Heart right ventricle (tissue), 16 donors: ENCODE measurements at regions not wholly inside any gene's neighbourhood (a gene's known extent, or its start where the extent isn't known, plus 50 kb on each side); places are given as distances from the start of the nearest gene placed in this dataset.
"Not testable (repeated sequence)": the region's sequence is repeated elsewhere in the genome, so short reads cannot be mapped to it uniquely, and the experiment has no call there.

Source experiments
- ATAC-seq, 8 donors: fragments of 200-7000 bp; cut with Tn5 transposase; one replicate each; pipeline ENCODE4 v1.9.1; 2020; ENCODE audit warnings: mild to moderate bottlenecking in 8 of 8, moderate library complexity in 8 of 8, moderate number of reproducible peaks in 1 of 8
- DNase-seq, 2 donors: peaks; one replicate each; pipeline ENCODE4 v3.0.0-alpha.2; 2020
- H3K27ac ChIP-seq, 10 donors: fragments of 200-600 bp; sonication (generic) in 2 of 10; one replicate each; pipeline versions ENCODE4 v1.5.0 to v1.8.0; 2020 to 2022; ENCODE audit warnings: mild to moderate bottlenecking in 3 of 10
- H3K27me3 ChIP-seq, 7 donors: fragments of 200-600 bp; one replicate each; pipeline ENCODE4 v1.8.0; 2021 to 2022; ENCODE audit warnings: mild to moderate bottlenecking in 2 of 7
- H3K36me3 ChIP-seq, 9 donors: fragments of 200-600 bp; sonication (generic) in 1 of 9; one replicate each; pipeline versions ENCODE4 v1.5.0 to v1.8.0; 2020 to 2022; ENCODE audit warnings: mild to moderate bottlenecking in 2 of 9
- H3K4me1 ChIP-seq, 9 donors: fragments of 200-600 bp; sonication (generic) in 1 of 9; one replicate each; pipeline versions ENCODE4 v1.5.0 to v1.8.0; 2020 to 2022; ENCODE audit warnings: mild to moderate bottlenecking in 4 of 9
- H3K4me3 ChIP-seq, 10 donors: fragments of 200-600 bp; sonication (generic) in 2 of 10; one replicate each; pipeline versions ENCODE4 v1.5.0 to v1.8.0; 2020 to 2022; ENCODE audit warnings: mild to moderate bottlenecking in 7 of 10, moderate library complexity in 2 of 10
- H3K9me3 ChIP-seq, 11 donors: fragments of 200-600 bp in 10 of 11; sonication (generic) in 2 of 11; one replicate each; pipeline versions ENCODE4 v1.5.0 to v1.8.0; 2013 to 2022; ENCODE audit warnings: mild to moderate bottlenecking in 2 of 11, control low read depth in 1 of 11, moderate library complexity in 1 of 11
- CTCF ChIP-seq, 9 donors: fragments of 200-600 bp; sonication (generic) in 2 of 9; IDR thresholded peaks; one replicate each; pipeline versions ENCODE4 v1.5.0 to v1.8.0; 2021 to 2022; ENCODE audit warnings: antibody characterized with exemption in 9 of 9, mild to moderate bottlenecking in 5 of 9, moderate library complexity in 1 of 9
- WGBS, 2 donors: extraction: QIAGEN DNeasy Blood & Tissue Kit; methylation state at CpG; one replicate each; pipeline ENCODE4 v1.1.7; 2013; ENCODE audit warnings: inconsistent platforms in 1 of 2; 5-methylcytosine and 5-hydroxymethylcytosine counted together
- intact Hi-C, 10 donors: fragments of 100-400 bp; cut with DNase I; formaldehyde crosslinking; loops; one replicate each; pipeline versions ENCODE4 v1.11.1 to v1.14.2; 2022
- donor health status: Arrhythmogenic right ventricular cardiomyopathy.
- donor health status: ischemic (EF 13 %, LVEDD 7.1; RV severe dilation, severe dysfunction).
- donor health status: healthy with polysubstance abuse.
- donor health status: DM: no; HTN: yes; CAD: no.
- donor health status: DM: no; HTN: no; CAD: no.
- donor health status: ischemic (EF 25% LVEDD 6.9; RV normal size, moderate dysfunction).
- donor health status: ischemic (EF 25% LVEDD 5.7; RV mildly dilated, moderate dysfunction).
- donor health status: healthy.
- donor health status: DM: yes; HTN: yes; CAD: no.
- donor health status: Ischemic cardiomyopathy.
- donor health status: ischemic (EF 35%, LVEDD 5.7; RV mildly dilated, moderate dysfunction).
- donor health status: nonischemic (EF 11% LVEDD 7.7; RV severe dilation, severe dysfunction).
- donor health status: DM: yes; HTN: yes; CAD: no.
- donor health status: PGD.
- donor health status: ischemic (EF 29% LVEDD 5.4; RV normal size, mild dysfunction).
- donor health status: nonischemic (EF 23%, LVEDD 6.1; RV moderate dilation, normal function).

- H3K27me3 ChIP-seq, result peaks cover 0 to 9% (median 0%) of the 10 kb centered on the region in 7 donors
- 94 to 95% methylated on average over 10 of the region's 10 CpGs for WGBS, 2 donors
- no peak overlapping the region for H3K4me3 ChIP-seq
- H3K36me3 ChIP-seq, result peaks cover 0 to 42% (median 5%) of the 10 kb centered on the region in 9 donors
- intact Hi-C loops, result no loop called here
- peak in 1 of 8 donors; percentile 15 for ATAC-seq
- H3K4me1 ChIP-seq, result no peaks in the 10 kb centered on the region
- no peak overlapping the region for H3K27ac ChIP-seq
- no peaks in the 10 kb centered on the region for H3K9me3 ChIP-seq
- no peak for TF ChIP-seq CTCF (IDR thresholded peaks at IDR 0.05)
- no peak for DNase-seq
Observed at GRCh38 chr22:22322792-22323191, 78.2 kb downstream of the VPREB1 start.

DNA sequence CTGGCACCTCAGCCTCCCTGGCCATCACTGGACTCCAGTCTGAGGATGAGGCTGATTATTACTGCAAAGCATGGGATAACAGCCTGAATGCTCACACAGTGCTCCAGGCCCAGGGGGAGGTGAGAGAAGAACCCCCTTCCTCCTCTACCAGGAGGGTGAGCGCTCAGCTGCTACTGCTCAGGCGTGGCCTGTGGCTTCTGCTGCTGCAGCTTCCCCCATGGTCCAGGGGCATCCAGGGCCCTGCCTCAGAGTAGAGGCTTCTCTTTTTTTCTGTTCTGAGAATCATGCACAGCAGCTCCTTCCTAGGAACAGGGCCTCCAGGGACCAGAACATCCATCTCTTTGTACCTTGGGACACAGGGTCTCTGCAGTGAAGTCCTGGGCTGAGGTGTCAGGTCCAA lies 83.1 kb downstream of the VPREB1 start:
- Histone ChIP-seq H3K27ac (no peak overlapping the region), H3K27me3 (peaks cover 7 to 54% (median 44%) of the 10 kb centered on the region in 7 donors), H3K4me1 (no peaks in the 10 kb centered on the region), H3K36me3 (no peaks in the 10 kb centered on the region), H3K9me3 (no peaks in the 10 kb centered on the region), H3K4me3 (no peak overlapping the region)
- no peak for DNase-seq
- 81 to 85% methylated on average over 2 of the region's 2 CpGs for WGBS, 2 donors
- ATAC-seq, result no peak
- intact Hi-C loops, result no loop called here
- no peak for TF ChIP-seq CTCF (IDR thresholded peaks at IDR 0.05)

- WGBS, 2 donors, result 41 to 60% methylated on average over 2 of the region's 2 CpGs
- Histone ChIP-seq H3K27me3 (peaks cover 7 to 68% (median 62%) of the 10 kb centered on the region in 7 donors), H3K36me3 (no peaks in the 10 kb centered on the region), H3K9me3 (no peaks in the 10 kb centered on the region), H3K4me3 (no peak overlapping the region), H3K27ac (no peak overlapping the region), H3K4me1 (no peaks in the 10 kb centered on the region)
- intact Hi-C loops, result no loop called here
- ATAC-seq, result no peak
- DNase-seq, result no peak
- TF ChIP-seq CTCF (IDR thresholded peaks at IDR 0.05), result no peak
Observed at GRCh38 chr22:22329792-22330191, 85.2 kb downstream of the VPREB1 start.

GRCh38 chr22:22335640-22336039 lies 91.1 kb downstream of the VPREB1 start:
- intact Hi-C loops, H3K4me1 ChIP-seq: not testable (repeated sequence)
- peaks cover 0 to 84% (median 74%) of the 10 kb centered on the region in 7 donors for H3K27me3 ChIP-seq

DNA sequence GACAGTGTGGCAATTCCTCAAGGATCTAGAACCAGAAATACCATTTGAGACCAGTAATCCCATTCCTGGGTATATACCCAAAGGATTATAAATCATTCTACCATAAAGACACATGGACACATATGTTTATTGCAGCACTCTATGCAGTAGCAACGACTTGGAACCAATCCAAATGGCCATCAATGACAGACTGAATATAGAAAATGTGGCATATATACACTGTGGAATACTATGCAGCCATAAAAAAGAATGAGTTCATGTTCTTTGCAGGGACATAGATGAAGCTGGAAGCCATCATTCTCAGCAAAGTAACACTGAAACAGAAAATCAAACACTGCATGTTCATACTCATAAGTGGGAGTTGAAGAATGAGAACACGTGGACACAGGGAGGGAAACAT lies 91.7 kb downstream of the VPREB1 start:
- 34 to 39% methylated on average over 2 of the region's 2 CpGs for WGBS, 2 donors
- DNase-seq, intact Hi-C loops, H3K4me1 ChIP-seq, ATAC-seq, H3K27ac ChIP-seq, H3K4me3 ChIP-seq, H3K36me3 ChIP-seq: not testable (repeated sequence)
- H3K9me3 ChIP-seq, result peaks cover 0 to 20% (median 0%) of the 10 kb centered on the region in 11 donors
- peaks cover 0 to 77% (median 67%) of the 10 kb centered on the region in 7 donors for H3K27me3 ChIP-seq

More at GRCh38 chr22:22335640-22336039, 91.1 kb downstream of the VPREB1 start:
- H3K27ac ChIP-seq, H3K4me3 ChIP-seq, ATAC-seq, H3K36me3 ChIP-seq, DNase-seq: not testable (repeated sequence)
- peaks cover 0 to 20% (median 0%) of the 10 kb centered on the region in 11 donors for H3K9me3 ChIP-seq
- WGBS, 2 donors, result 69 to 73% methylated on average over 5 of the region's 5 CpGs

- peaks cover 0 to 20% (median 0%) of the 10 kb centered on the region in 11 donors for H3K9me3 ChIP-seq
- DNase-seq, ATAC-seq, H3K4me3 ChIP-seq, H3K4me1 ChIP-seq, H3K27ac ChIP-seq, intact Hi-C loops, H3K36me3 ChIP-seq: not testable (repeated sequence)
- 66 to 72% methylated on average over 3 of the region's 3 CpGs for WGBS, 2 donors
- peaks cover 0 to 59% (median 53%) of the 10 kb centered on the region in 7 donors for H3K27me3 ChIP-seq
Observed at GRCh38 chr22:22338778-22339177, 94.2 kb downstream of the VPREB1 start.
